ENCODE measurements at regions not wholly inside any gene's neighbourhood (a gene's known extent, or its start where the extent isn't known, plus 50 kb on each side); places are given as distances from the start of the nearest gene placed in this dataset.
"Not testable (repeated sequence)": the region's sequence is repeated elsewhere in the genome, so short reads cannot be mapped to it uniquely, and the experiment has no call there.

- not testable (repeated sequence) for DNase-seq (ENCODE audit: low spot score)
Observed at GRCh38 chr1:196002296-196002695, 605.9 kb downstream of the KCNT2 start.

GRCh38 chr1:196001188-196001587 is 607.1 kb downstream of the KCNT2 start:
- no peak for DNase-seq (ENCODE audit: low spot score)

GRCh38 chr1:195999022-195999421 is 609.2 kb downstream of the KCNT2 start:
- DNase-seq (ENCODE audit: low spot score): no peak

- no peak for DNase-seq (ENCODE audit: low spot score)
Observed at GRCh38 chr1:195981448-195982139, 626.6 kb downstream of the KCNT2 start.

- no peak for DNase-seq (ENCODE audit: low spot score)
Observed at GRCh38 chr1:195979646-195980045, 628.6 kb downstream of the KCNT2 start.

DNA sequence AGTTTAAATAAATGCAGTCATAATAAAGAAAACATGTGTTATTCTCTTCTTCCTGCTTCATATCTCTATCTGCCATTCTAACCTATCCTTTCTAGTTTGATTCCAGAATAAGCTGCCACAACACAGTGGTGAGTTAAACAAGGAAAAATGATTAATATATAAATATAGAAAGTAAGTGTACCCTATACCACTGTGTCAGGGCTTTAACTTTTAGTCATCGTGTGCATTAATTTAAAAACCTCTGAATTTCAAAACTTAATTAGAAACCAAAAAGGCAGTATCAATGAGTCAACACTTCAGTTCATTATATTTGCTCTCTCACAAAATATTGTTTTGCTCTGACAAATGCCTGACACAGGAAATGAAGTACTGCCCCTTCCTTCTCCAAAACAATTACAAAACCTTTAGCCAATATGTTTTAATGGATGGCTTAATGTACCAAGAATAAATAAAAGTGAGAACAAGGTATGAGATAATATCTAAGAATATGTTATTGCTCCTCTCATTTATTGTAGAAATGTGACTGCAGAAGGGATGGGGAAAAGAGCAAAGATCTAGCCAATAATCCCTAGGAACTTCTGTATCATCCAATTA is 634.8 kb downstream of the KCNT2 start:
- DNase-seq (ENCODE audit: low spot score): no peak

GRCh38 chr1:195971589-195971988 is 636.7 kb downstream of the KCNT2 start:
- DNase-seq (ENCODE audit: low spot score): no peak

- DNase-seq (ENCODE audit: low spot score): no peak
Observed at GRCh38 chr1:195970209-195970608, 638.0 kb downstream of the KCNT2 start.

GRCh38 chr1:195965475-195965874 is 642.8 kb downstream of the KCNT2 start:
- DNase-seq (ENCODE audit: low spot score): no peak

- DNase-seq (ENCODE audit: low spot score): no peak
Observed at GRCh38 chr1:195965036-195965435, 643.2 kb downstream of the KCNT2 start.

GRCh38 chr1:195964516-195964915 is 643.7 kb downstream of the KCNT2 start:
- DNase-seq (ENCODE audit: low spot score): no peak

- DNase-seq (ENCODE audit: low spot score): no peak
Observed at GRCh38 chr1:195962051-195962450, 646.2 kb downstream of the KCNT2 start.

- DNase-seq (ENCODE audit: low spot score): no peak
Observed at GRCh38 chr1:195960580-195960979, 647.7 kb downstream of the KCNT2 start.

GRCh38 chr1:195958131-195958530 is 650.1 kb downstream of the KCNT2 start:
- DNase-seq (ENCODE audit: low spot score): no peak

DNA sequence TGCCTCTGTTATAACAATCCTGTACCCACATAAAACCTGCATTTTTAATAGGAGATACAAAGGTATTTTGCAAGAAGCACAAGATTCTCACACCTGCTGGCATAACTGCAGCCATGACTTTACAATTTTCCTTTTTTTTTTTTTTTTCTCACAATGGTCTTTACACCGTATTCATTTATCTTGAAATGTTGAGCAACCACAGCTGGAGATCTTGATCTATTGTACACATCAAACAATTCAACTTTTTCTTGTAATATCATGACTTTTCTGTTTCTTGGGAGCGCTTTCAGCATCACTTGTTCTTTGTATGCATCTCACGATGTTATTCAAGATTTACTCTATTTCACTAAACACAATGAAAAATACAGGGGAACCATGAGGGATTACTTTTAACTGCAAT is 651.4 kb downstream of the KCNT2 start:
- DNase-seq (ENCODE audit: low spot score): no peak

DNA sequence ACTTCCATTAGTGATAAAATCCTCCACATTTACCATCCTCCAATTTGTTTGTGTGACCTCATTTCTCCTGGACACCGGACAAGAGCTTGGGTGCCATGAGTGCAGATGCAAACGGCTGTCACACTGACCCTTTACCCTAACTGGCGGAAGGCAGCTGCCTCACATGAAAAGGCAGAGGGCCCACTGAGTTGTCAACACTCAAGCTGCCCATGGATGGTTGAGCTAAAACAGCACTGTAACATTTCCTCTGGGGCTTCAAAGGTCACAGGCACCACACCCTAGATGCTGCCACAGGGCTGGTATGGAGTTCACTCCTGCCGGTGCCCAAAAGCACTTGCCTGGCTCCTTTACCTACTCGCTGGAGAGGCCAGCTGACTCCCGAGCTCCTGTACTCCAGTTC is 653.4 kb downstream of the KCNT2 start:
- DNase-seq (ENCODE audit: low spot score): no peak

DNA sequence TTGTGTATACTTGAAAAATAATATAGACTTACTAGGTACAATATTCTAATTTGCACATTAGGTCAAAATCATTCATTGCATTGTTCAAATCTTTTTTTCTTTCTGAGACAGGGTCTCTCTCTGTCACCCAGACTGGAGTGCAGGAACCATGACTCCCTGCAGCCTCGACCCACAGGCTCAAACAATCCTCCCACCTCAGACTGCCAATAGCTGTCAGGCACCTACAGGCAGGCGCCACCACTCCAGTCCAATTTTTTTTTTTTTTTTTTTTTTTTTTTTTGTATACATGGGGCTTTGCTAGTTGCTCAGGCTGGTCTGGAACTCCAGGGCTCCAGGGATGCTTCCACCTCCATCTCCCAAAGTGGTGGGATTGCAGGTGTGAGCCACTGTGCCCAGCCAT is 656.9 kb downstream of the KCNT2 start:
- no peak for DNase-seq (ENCODE audit: low spot score)

GRCh38 chr1:195948123-195948895 is 659.9 kb downstream of the KCNT2 start:
- no peak for DNase-seq (ENCODE audit: low spot score)

DNA sequence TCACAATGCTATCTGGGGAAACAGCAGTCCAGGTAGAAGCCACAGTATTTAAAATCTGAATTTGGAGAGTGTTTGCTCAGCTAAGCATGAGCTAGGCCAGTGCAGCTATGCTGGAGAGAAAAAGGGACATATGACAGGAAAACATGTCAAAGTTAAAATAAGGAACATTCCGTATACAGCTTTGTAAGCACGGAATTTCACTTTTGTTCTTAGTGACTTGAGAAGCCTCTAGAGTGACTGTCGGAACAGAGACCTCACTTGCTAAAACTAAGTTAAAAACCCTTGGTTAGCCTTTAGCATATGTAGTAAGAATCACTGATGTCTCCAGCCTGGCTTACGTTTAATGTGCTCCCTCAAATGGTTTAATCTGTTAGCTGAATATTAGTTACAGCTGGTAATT is 661.7 kb downstream of the KCNT2 start:
- DNase-seq (ENCODE audit: low spot score): no peak

GRCh38 chr1:195941795-195942194 is 666.4 kb downstream of the KCNT2 start:
- DNase-seq (ENCODE audit: low spot score): no peak

- DNase-seq (ENCODE audit: low spot score): no peak
Observed at GRCh38 chr1:195941314-195941713, 666.9 kb downstream of the KCNT2 start.

- no peak for DNase-seq (ENCODE audit: low spot score)
Observed at GRCh38 chr1:195939844-195940243, 668.4 kb downstream of the KCNT2 start.

DNA sequence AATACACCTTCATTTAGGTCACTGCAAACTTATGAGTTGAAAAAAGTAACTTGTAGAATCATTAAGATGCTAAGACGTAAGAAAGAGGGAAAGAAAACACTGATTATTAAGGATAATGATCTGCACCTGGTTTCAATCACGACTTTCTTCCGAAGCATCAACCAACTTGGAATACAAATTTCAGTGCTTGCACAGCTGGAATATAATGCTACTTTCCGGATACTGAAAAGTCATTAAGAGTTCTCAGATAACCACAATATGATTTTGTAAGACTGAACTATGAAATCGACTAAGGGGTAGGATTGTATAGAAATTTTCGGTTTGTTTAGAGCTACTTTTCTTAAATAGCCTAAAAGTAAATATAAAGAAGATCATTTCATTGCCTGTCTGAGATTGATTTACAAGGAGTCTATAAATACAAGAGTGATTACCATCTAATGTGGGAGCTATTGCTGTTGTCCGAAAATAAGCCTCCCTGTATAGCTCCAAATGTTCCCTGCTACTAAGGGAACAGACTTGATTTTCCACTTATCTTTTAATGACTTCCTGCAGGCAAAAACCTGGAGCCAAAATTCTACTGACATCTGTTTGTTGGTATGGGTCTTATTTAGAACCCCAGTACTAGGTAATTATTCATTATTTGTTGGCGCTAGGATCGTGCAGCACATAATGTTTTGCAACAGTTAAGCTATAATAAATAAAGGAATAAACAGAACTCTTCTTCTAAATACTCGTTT is 673.3 kb downstream of the KCNT2 start:
- no peak for DNase-seq (ENCODE audit: low spot score)
